ENCODE measurements at regions not wholly inside any gene's neighbourhood (a gene's known extent, or its start where the extent isn't known, plus 50 kb on each side); places are given as distances from the start of the nearest gene placed in this dataset.

DNA sequence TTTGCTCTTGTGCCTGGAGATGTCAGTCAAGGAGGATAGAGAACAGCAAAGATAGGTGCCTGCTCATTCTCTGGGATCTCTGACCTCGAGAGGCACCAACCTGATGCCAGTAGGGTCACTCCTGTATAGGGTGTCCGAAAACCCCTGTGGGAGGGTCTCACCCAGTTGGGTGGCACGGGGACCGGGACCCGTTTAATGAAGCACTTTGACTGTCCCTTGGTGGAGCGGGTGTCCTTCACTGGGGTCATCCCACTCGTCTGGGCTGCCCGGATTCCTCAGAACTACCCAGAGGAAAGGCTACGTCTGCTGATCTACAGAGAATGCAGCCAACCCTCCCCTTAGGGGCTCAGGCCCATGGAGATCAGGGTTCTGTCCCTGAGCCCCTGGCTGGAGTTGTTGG lies 157.6 kb downstream of the CAPZA3 start:
- Histone ChIP-seq H2AFZ (ENCODE audit: low read length) (no peak overlapping the region), H3K27ac (ENCODE audit: low read length) (no peak overlapping the region)
- TF ChIP-seq EZH2 (optimal IDR thresholded peaks at IDR 0.05; ENCODE audit: low read depth, low read length) (no peak), EZH2phosphoT487 (IDR thresholded peaks at IDR 0.05; ENCODE audit: low read length) (no peak), CTCF (IDR thresholded peaks at IDR 0.05; ENCODE audit: low read length) (no peak)

GRCh38 chr12:18895946-18896345 lies 158.0 kb downstream of the CAPZA3 start:
- Histone ChIP-seq H3K9me3 (replicated peaks; ENCODE audit: insufficient read depth, low read length) (no peaks in the 10 kb centered on the region), H4K20me1 (ENCODE audit: insufficient read depth, low read length) (no peaks in the 10 kb centered on the region), H3K79me2 (ENCODE audit: low read length) (no peaks in the 10 kb centered on the region), H3F3A (ENCODE audit: insufficient read depth, low read length) (no peaks in the 10 kb centered on the region), H3K9me2 (replicated peaks; ENCODE audit: insufficient read depth, low read length) (no peaks in the 10 kb centered on the region), H3K36me3 (replicated peaks; ENCODE audit: insufficient read depth, low read length) (no peaks in the 10 kb centered on the region), H3K4me2 (ENCODE audit: low read depth, low read length) (no peak overlapping the region), H3K27me3 (replicated peaks; ENCODE audit: insufficient read depth, low read length) (no peaks in the 10 kb centered on the region), H3K27ac (ENCODE audit: low read length) (no peak overlapping the region), H3K9ac (ENCODE audit: low read length) (no peak overlapping the region), H3K4me1 (ENCODE audit: low read length) (no peaks in the 10 kb centered on the region), H3K4me3 (ENCODE audit: low read length) (no peak overlapping the region), H2AFZ (ENCODE audit: low read length) (no peak overlapping the region)
- no peak for DNase-seq
- no peak for TF ChIP-seq EZH2 (optimal IDR thresholded peaks at IDR 0.05; ENCODE audit: low read depth, low read length)
- TF ChIP-seq EZH2phosphoT487 (IDR thresholded peaks at IDR 0.05; ENCODE audit: low read length) = no peak
- TF ChIP-seq CTCF (IDR thresholded peaks at IDR 0.05; ENCODE audit: low read length) = no peak

More for the DNA sequence above, 157.6 kb downstream of the CAPZA3 start:
- H3K36me3 ChIP-seq (replicated peaks; ENCODE audit: insufficient read depth, low read length) = no peaks in the 10 kb centered on the region
- no peak overlapping the region for H3K4me3 ChIP-seq (ENCODE audit: low read length)
- H3K79me2 ChIP-seq (ENCODE audit: low read length) = no peaks in the 10 kb centered on the region
- H3K4me1 ChIP-seq (ENCODE audit: low read length) = no peaks in the 10 kb centered on the region
- H3K9me2 ChIP-seq (replicated peaks; ENCODE audit: insufficient read depth, low read length) = no peaks in the 10 kb centered on the region
- no peaks in the 10 kb centered on the region for H3F3A ChIP-seq (ENCODE audit: insufficient read depth, low read length)
- H3K9me3 ChIP-seq (replicated peaks; ENCODE audit: insufficient read depth, low read length) = no peaks in the 10 kb centered on the region
- DNase-seq = no peak
- no peak overlapping the region for H3K9ac ChIP-seq (ENCODE audit: low read length)
- no peaks in the 10 kb centered on the region for H4K20me1 ChIP-seq (ENCODE audit: insufficient read depth, low read length)
- no peaks in the 10 kb centered on the region for H3K27me3 ChIP-seq (replicated peaks; ENCODE audit: insufficient read depth, low read length)
- H3K4me2 ChIP-seq (ENCODE audit: low read depth, low read length) = no peak overlapping the region

DNA sequence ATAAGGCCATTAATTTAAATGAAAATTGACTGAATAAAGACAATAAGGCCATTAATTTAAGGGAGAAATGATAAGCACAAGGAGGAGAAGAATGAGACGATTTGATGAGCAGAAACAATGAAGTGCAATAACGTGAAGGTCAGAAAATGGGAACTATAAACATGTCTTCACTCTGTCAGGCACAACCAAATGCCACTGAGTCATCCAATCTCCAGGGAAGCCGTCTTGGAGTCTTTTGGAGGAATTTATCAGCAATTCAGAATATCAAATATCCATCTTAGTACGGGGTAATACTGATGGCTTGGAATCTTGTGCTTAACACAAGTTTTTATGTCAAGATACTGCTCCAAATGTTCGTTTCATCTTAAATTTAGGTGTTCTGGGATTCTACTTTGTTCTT lies 159.9 kb downstream of the CAPZA3 start:
- Histone ChIP-seq H2AFZ (ENCODE audit: low read length) (no peak overlapping the region), H3K79me2 (ENCODE audit: low read length) (no peaks in the 10 kb centered on the region), H3K9me3 (replicated peaks; ENCODE audit: insufficient read depth, low read length) (no peaks in the 10 kb centered on the region), H3K9ac (ENCODE audit: low read length) (no peak overlapping the region), H3K9me2 (replicated peaks; ENCODE audit: insufficient read depth, low read length) (no peaks in the 10 kb centered on the region), H3F3A (ENCODE audit: insufficient read depth, low read length) (no peaks in the 10 kb centered on the region), H3K4me1 (ENCODE audit: low read length) (no peaks in the 10 kb centered on the region), H3K4me2 (ENCODE audit: low read depth, low read length) (no peak overlapping the region), H3K27ac (ENCODE audit: low read length) (no peak overlapping the region), H3K27me3 (replicated peaks; ENCODE audit: insufficient read depth, low read length) (no peaks in the 10 kb centered on the region), H3K4me3 (ENCODE audit: low read length) (no peak overlapping the region), H3K36me3 (replicated peaks; ENCODE audit: insufficient read depth, low read length) (no peaks in the 10 kb centered on the region), H4K20me1 (ENCODE audit: insufficient read depth, low read length) (no peaks in the 10 kb centered on the region)
- no peak for TF ChIP-seq CTCF (IDR thresholded peaks at IDR 0.05; ENCODE audit: low read length)
- no peak for TF ChIP-seq EZH2 (optimal IDR thresholded peaks at IDR 0.05; ENCODE audit: low read depth, low read length)
- no peak for TF ChIP-seq EZH2phosphoT487 (IDR thresholded peaks at IDR 0.05; ENCODE audit: low read length)
- DNase-seq = no peak
